HCT116 (cell line): ENCODE measurements at regions not wholly inside any gene's neighbourhood (a gene's known extent, or its start where the extent isn't known, plus 50 kb on each side); places are given as distances from the start of the nearest gene placed in this dataset.

Experiments
- ATF3 ChIP-seq: IDR thresholded peaks from 2 replicates; pipeline ENCODE4 v1.6.1; 2012
- CTCF ChIP-seq, 3 experiments: fragments of 200-600 bp in 1 of 3; sonication (generic) in 1 of 3; IDR thresholded peaks in 2 of 3; conservative IDR thresholded peaks in 1 of 3; 2 replicates each; pipeline ENCODE4 v1.5.1; 2012 to 2017; ENCODE audit warnings: low read depth in 2 of 3, low read length in 2 of 3, antibody characterized with exemption in 1 of 3, borderline replicate concordance in 1 of 3, control low read depth in 1 of 3, mild to moderate bottlenecking in 1 of 3, mixed read lengths in 1 of 3, mixed run types in 1 of 3, moderate library complexity in 1 of 3; ENCODE audit not compliant: insufficient read depth in 1 of 3
- ELF1 ChIP-seq: IDR thresholded peaks from 2 replicates; pipeline ENCODE4 v1.6.1; 2012; ENCODE audit warnings: low read depth, borderline replicate concordance
- EZH2 ChIP-seq: fragments of 200-600 bp; sonication (generic); IDR thresholded peaks from 2 replicates; pipeline ENCODE4 v1.6.1; 2017; ENCODE audit warnings: antibody characterized with exemption, mixed run types
- EZH2phosphoT487 ChIP-seq: fragments of 200-600 bp; IDR thresholded peaks from 2 replicates; pipeline ENCODE4 v1.6.1; 2018; ENCODE audit warnings: antibody characterized with exemption, borderline replicate concordance
- JUND ChIP-seq: IDR thresholded peaks from 2 replicates; pipeline ENCODE4 v1.6.1; 2012
- MAX ChIP-seq: IDR thresholded peaks from 2 replicates; pipeline ENCODE4 v1.6.1; 2012
- POLR2A ChIP-seq: IDR thresholded peaks from 2 replicates; pipeline ENCODE4 v1.7.0; 2011; ENCODE audit warnings: borderline replicate concordance; ENCODE audit not compliant: insufficient read depth, insufficient read length; ENCODE audit errors: extremely low read depth
- RAD21 ChIP-seq: IDR thresholded peaks from 2 replicates; pipeline ENCODE4 v1.6.1; 2012; ENCODE audit warnings: low read depth, mild to moderate bottlenecking
- YY1 ChIP-seq: IDR thresholded peaks from 2 replicates; pipeline ENCODE4 v1.6.1; 2011; ENCODE audit warnings: low read length, low read depth, moderate library complexity, mild to moderate bottlenecking; ENCODE audit not compliant: insufficient replicate concordance; ENCODE audit errors: extremely low read depth
- ZFX ChIP-seq: fragments of 450-650 bp; IDR thresholded peaks from 2 replicates; pipeline ENCODE4 v1.6.1; 2017
- ZNF274 ChIP-seq: fragments of 200-500 bp; sonication (Bioruptor generic); IDR thresholded peaks from 2 replicates; pipeline ENCODE4 v1.6.1; 2014; ENCODE audit warnings: mild to moderate bottlenecking, low read depth, low read length, inconsistent platforms

GRCh38 chr11:92284107-92284506, 59.5 kb downstream of the FAT3 start:
- TF ChIP-seq CTCF (IDR thresholded peaks at IDR 0.05 in 2 of 3, conservative IDR thresholded peaks at IDR 0.05 in 1 of 3; ENCODE audit: borderline replicate concordance in 1 of 3, insufficient read depth in 1 of 3, low read depth in 2 of 3, low read length in 2 of 3) = no peak
- TF ChIP-seq EZH2phosphoT487 = no peak
- no peak for TF ChIP-seq RAD21
- TF ChIP-seq MAX = no peak
- TF ChIP-seq POLR2A = no peak
- no peak for TF ChIP-seq ELF1
- TF ChIP-seq ZFX = no peak
- TF ChIP-seq JUND = no peak
- no peak for TF ChIP-seq EZH2
- TF ChIP-seq ATF3 = no peak
- no peak for TF ChIP-seq YY1
- no peak for TF ChIP-seq ZNF274
